Brain microvascular endothelial cell (primary cell): ENCODE measurements at regions not wholly inside any gene's neighbourhood (a gene's known extent, or its start where the extent isn't known, plus 50 kb on each side); places are given as distances from the start of the nearest gene placed in this dataset.
A peak's percentile ranks its signal among the peaks of the same experiment; 100 is the strongest.

Source experiments
- DNase-seq: peaks from one replicate; pipeline ENCODE4 v3.0.0-alpha.2; 2020
- H3K27ac ChIP-seq: fragments of 250-450 bp; sonication (Bioruptor Pico); 2 replicates; pipeline ENCODE4 v1.5.1; 2020; ENCODE audit warnings: mild to moderate bottlenecking, moderate library complexity
- H3K27me3 ChIP-seq: fragments of 250-450 bp; sonication (Bioruptor Pico); replicated peaks from 2 replicates; pipeline ENCODE4 v1.5.1; 2020; ENCODE audit warnings: mild to moderate bottlenecking
- H3K36me3 ChIP-seq: fragments of 250-450 bp; sonication (Bioruptor Pico); replicated peaks from 2 replicates; pipeline ENCODE4 v1.5.1; 2020; ENCODE audit warnings: mild to moderate bottlenecking
- H3K4me3 ChIP-seq: 2 replicates; pipeline ENCODE4 v1.5.1; 2011; ENCODE audit warnings: low read depth, mild to moderate bottlenecking, control low read depth, low read length, moderate library complexity
- in situ Hi-C: cut with HindIII; loops from 2 replicates; pipeline ENCODE4 v1.10.0; 2017; ENCODE audit warnings: low sequenced_read_pairs, low pct_ligation_motif_present
- TF ChIP-seq, protein P1 (sequence below): IDR thresholded peaks from 2 replicates; pipeline ENCODE4 v1.5.1; 2011; ENCODE audit warnings: low read depth, mild to moderate bottlenecking, moderate library complexity, low read length, control low read depth, inconsistent platforms; ENCODE audit errors: missing control alignments

DNA sequence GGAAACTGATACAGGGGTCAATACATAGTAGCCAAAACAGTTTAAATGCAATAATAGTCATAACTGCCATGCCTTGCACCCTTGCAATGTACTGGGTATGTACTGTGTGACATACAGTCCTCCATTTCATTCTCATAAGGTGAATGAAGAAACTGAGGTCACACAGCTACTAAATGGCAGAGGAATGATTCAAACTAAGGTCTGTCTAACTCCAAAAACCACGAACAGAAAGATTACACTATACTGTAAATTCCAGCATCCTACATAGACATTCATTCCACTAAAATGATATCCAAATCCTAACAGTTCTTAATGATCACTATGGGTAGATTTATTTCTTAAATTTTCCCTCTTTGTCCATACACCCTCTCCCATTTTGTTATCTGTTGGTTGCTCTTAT, 238.1 kb upstream of the SERP2 start:
- TF ChIP-seq, protein P1, sequence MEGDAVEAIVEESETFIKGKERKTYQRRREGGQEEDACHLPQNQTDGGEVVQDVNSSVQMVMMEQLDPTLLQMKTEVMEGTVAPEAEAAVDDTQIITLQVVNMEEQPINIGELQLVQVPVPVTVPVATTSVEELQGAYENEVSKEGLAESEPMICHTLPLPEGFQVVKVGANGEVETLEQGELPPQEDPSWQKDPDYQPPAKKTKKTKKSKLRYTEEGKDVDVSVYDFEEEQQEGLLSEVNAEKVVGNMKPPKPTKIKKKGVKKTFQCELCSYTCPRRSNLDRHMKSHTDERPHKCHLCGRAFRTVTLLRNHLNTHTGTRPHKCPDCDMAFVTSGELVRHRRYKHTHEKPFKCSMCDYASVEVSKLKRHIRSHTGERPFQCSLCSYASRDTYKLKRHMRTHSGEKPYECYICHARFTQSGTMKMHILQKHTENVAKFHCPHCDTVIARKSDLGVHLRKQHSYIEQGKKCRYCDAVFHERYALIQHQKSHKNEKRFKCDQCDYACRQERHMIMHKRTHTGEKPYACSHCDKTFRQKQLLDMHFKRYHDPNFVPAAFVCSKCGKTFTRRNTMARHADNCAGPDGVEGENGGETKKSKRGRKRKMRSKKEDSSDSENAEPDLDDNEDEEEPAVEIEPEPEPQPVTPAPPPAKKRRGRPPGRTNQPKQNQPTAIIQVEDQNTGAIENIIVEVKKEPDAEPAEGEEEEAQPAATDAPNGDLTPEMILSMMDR = no peak
- Histone ChIP-seq H3K27ac (no peak overlapping the region), H3K36me3 (no peaks in the 10 kb centered on the region)

GRCh38 chr13:44136696-44137268, 236.8 kb upstream of the SERP2 start:
- Histone ChIP-seq H3K36me3 (no peaks in the 10 kb centered on the region), H3K27ac (no peak overlapping the region), H3K4me3 (no peak overlapping the region), H3K27me3 (no peaks in the 10 kb centered on the region)
- no peak for DNase-seq
- TF ChIP-seq, protein P1 = no peak
- in situ Hi-C loops = no loop called here

More for the DNA sequence above, 238.1 kb upstream of the SERP2 start:
- no peak for DNase-seq
- in situ Hi-C loops = no loop called here
- Histone ChIP-seq H3K4me3 (no peak overlapping the region), H3K27me3 (no peaks in the 10 kb centered on the region)

DNA sequence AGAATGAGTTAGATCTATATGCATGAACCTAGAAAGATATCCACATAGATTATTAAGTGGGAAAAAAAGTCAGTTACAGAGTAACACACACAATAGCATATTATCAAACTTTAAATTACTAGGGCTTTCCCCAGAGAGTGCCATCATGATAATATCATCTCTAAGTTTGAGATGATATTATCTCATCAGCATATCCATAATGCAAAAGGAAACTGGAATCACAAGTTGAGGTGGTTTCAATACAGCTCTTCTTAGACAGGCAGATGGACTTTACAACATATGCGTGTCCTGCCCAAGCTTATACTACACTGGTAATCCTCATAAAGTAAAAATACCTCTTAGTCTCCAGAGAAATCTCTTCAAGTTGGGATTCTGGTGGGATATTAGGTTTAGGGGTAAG, 236.2 kb upstream of the SERP2 start:
- TF ChIP-seq, protein P1 = no peak
- no peak for DNase-seq
- H3K27me3 ChIP-seq = no peaks in the 10 kb centered on the region
- in situ Hi-C loops = no loop called here
- H3K27ac ChIP-seq = no peak overlapping the region
- no peak overlapping the region for H3K4me3 ChIP-seq
- H3K36me3 ChIP-seq = no peaks in the 10 kb centered on the region

- H3K27ac ChIP-seq = no peak overlapping the region
- no peak for DNase-seq
- H3K27me3 ChIP-seq = no peaks in the 10 kb centered on the region
- H3K4me3 ChIP-seq = no peak overlapping the region
- H3K36me3 ChIP-seq = no peaks in the 10 kb centered on the region
- in situ Hi-C loops = no loop called here
- TF ChIP-seq, protein P1 = no peak
These were observed 233.5 kb upstream of the SERP2 start for GRCh38 chr13:44140146-44140545.

- DNase-seq = no peak
- H3K4me3 ChIP-seq = peak overlapping the region; percentile 59
- in situ Hi-C loops = no loop called here
- no peaks in the 10 kb centered on the region for H3K36me3 ChIP-seq
- TF ChIP-seq, protein P1 = no peak
- no peaks in the 10 kb centered on the region for H3K27me3 ChIP-seq
- peak overlapping the region; percentile 86 for H3K27ac ChIP-seq
These were observed 232.5 kb upstream of the SERP2 start for GRCh38 chr13:44140888-44141724.
